GM12878 (cell line): ENCODE measurements at regions not wholly inside any gene's neighbourhood (a gene's known extent, or its start where the extent isn't known, plus 50 kb on each side); places are given as distances from the start of the nearest gene placed in this dataset.

Experiments
- ATAC-seq: fragments of 200-7000 bp; cut with Tn5 transposase; 3 replicates; pipeline ENCODE4 v1.9.1; 2020; ENCODE audit warnings: mild to moderate bottlenecking, moderate library complexity
- BruUV-seq: library from RNA; stranded (reverse); fragments of 400-500 nt; replicated peaks from 2 replicates; lab custom pipeline; 2021; lab: Mats Ljungman, UMichigan
- CTCF ChIA-PET: fragments of 300-600 bp; sonication (Branson Sonifier 250); formaldehyde crosslinking; extraction: SDS; loops from one replicate; lab custom pipeline; 2021; ENCODE audit warnings: inconsistent platforms; lab: Yijun Ruan, JAX
- POLR2A ChIA-PET: fragments of 350-600 bp; formaldehyde crosslinking; extraction: SDS; loops from one replicate; lab custom pipeline; 2021; ENCODE audit warnings: inconsistent platforms; lab: Charles Lee
- RAD21 ChIA-PET: fragments of 300-600 bp; sonication (Branson Sonifier 250); formaldehyde crosslinking; loops from one replicate; lab custom pipeline; 2023; ENCODE audit warnings: antibody characterized with exemption; ENCODE audit not compliant: unreplicated experiment; lab: Charles Lee
- SMC1A ChIA-PET: fragments of 300-600 bp; sonication (Branson Sonifier 250); formaldehyde crosslinking; loops from one replicate; lab custom pipeline; 2023; ENCODE audit not compliant: unreplicated experiment, uncharacterized antibody; lab: Charles Lee
- DNase-seq: peaks from one replicate; pipeline ENCODE4 v3.0.0-alpha.2; 2011; ENCODE audit warnings: low read depth, low spot score
- FAIRE-seq: peaks from 3 replicates; lab custom pipeline; 2011; peaks lifted over from hg19 to GRCh38; lab: Jason Lieb, UNC
- H2AFZ ChIP-seq: 2 replicates; pipeline ENCODE4 v1.6.0; 2011; ENCODE audit warnings: low read depth, low read length, control low read depth; ENCODE audit not compliant: control insufficient read depth
- H3K27ac ChIP-seq: 2 replicates; pipeline ENCODE4 v1.5.1; 2011; ENCODE audit warnings: control low read depth; ENCODE audit not compliant: control insufficient read depth, insufficient read depth
- H3K27me3 ChIP-seq, 2 experiments: replicated peaks in 1 of 2; 2 replicates each; pipeline versions ENCODE4 v1.6.0 to v1.6.1; 2011; ENCODE audit warnings: low read length in 1 of 2; ENCODE audit not compliant: control insufficient read depth in 2 of 2, insufficient read depth in 2 of 2
- H3K36me3 ChIP-seq, 2 experiments: 2 replicates each; pipeline ENCODE4 v1.5.1; 2011; ENCODE audit warnings: low read length in 1 of 2; ENCODE audit not compliant: control insufficient read depth in 2 of 2, insufficient read depth in 2 of 2
- H3K4me1 ChIP-seq: 2 replicates; pipeline ENCODE4 v1.6.1; 2011; ENCODE audit warnings: mild to moderate bottlenecking, low read length, moderate library complexity, mixed read lengths; ENCODE audit not compliant: control insufficient read depth, insufficient read depth
- H3K4me2 ChIP-seq: 2 replicates; pipeline ENCODE4 v1.6.0; 2011; ENCODE audit warnings: control low read depth; ENCODE audit not compliant: control insufficient read depth, insufficient read depth
- H3K4me3 ChIP-seq: fragments of 200-600 bp; sonication (generic); 2 replicates; pipeline ENCODE4 v1.5.1; 2016
- H3K79me2 ChIP-seq: 2 replicates; pipeline ENCODE4 v1.6.0; 2011; ENCODE audit warnings: low read length; ENCODE audit not compliant: control insufficient read depth, insufficient read depth
- H3K9ac ChIP-seq: 2 replicates; pipeline ENCODE4 v1.8.0; 2011; ENCODE audit warnings: low read length, control low read depth, mixed read lengths; ENCODE audit not compliant: control insufficient read depth, insufficient read depth
- H3K9me3 ChIP-seq: replicated peaks from 3 replicates; pipeline ENCODE4 v1.5.1; 2011; ENCODE audit warnings: mild to moderate bottlenecking, low read length; ENCODE audit not compliant: control insufficient read depth, insufficient read depth
- H4K20me1 ChIP-seq: 2 replicates; pipeline ENCODE4 v1.6.0; 2011; ENCODE audit not compliant: control insufficient read depth, insufficient read depth
- BCL11A ChIP-seq: IDR thresholded peaks from 2 replicates; pipeline ENCODE4 v1.6.1; 2011; ENCODE audit warnings: low read depth, low read length
- CBFB ChIP-seq: IDR thresholded peaks from 2 replicates; pipeline ENCODE4 v1.6.1; 2016; ENCODE audit warnings: antibody characterized with exemption, low read depth
- CREM ChIP-seq: IDR thresholded peaks from 2 replicates; pipeline ENCODE4 v1.6.1; 2014; ENCODE audit warnings: antibody characterized with exemption, low read depth
- EED ChIP-seq: sonication (generic); IDR thresholded peaks from 2 replicates; pipeline ENCODE4 v1.6.1; 2016; ENCODE audit warnings: antibody characterized with exemption, low read depth
- ESRRA ChIP-seq: IDR thresholded peaks from 2 replicates; pipeline ENCODE4 v1.6.1; 2012; ENCODE audit warnings: mild to moderate bottlenecking, low read length, improper control_type of control experiment
- ETV6 ChIP-seq, 2 experiments: fragments of 450-650 bp in 1 of 2; IDR thresholded peaks in 1 of 2; conservative IDR thresholded peaks in 1 of 2; 2 replicates each; pipeline ENCODE4 v1.6.1; 2014; ENCODE audit warnings: antibody characterized with exemption in 1 of 2, borderline replicate concordance in 1 of 2, low read depth in 1 of 2, mild to moderate bottlenecking in 1 of 2, moderate library complexity in 1 of 2
- FOS ChIP-seq: IDR thresholded peaks from 3 replicates; pipeline ENCODE4 v1.6.1; 2011; ENCODE audit warnings: borderline replicate concordance; ENCODE audit not compliant: insufficient read length; ENCODE audit errors: extremely low read depth
- IKZF1 ChIP-seq: fragments of 450-650 bp; conservative IDR thresholded peaks from 2 replicates; pipeline ENCODE4 v1.6.1; 2017; ENCODE audit warnings: antibody characterized with exemption, mild to moderate bottlenecking
- IRF4 ChIP-seq: IDR thresholded peaks from 2 replicates; pipeline ENCODE4 v1.6.1; 2011; ENCODE audit warnings: low read depth, low read length
- KAT2A ChIP-seq: conservative IDR thresholded peaks from 2 replicates; pipeline ENCODE4 v1.6.1; 2011; ENCODE audit warnings: low read depth, low read length; ENCODE audit not compliant: control insufficient read depth
- MTA2 ChIP-seq: fragments of 450-650 bp; IDR thresholded peaks from 2 replicates; pipeline ENCODE4 v1.6.1; 2016; ENCODE audit warnings: low read depth, mild to moderate bottlenecking, moderate library complexity
- POLR2AphosphoS2 ChIP-seq: IDR thresholded peaks from 2 replicates; pipeline ENCODE4 v1.6.1; 2011; ENCODE audit warnings: low read depth, mild to moderate bottlenecking, low read length, improper control_type of control experiment, moderate library complexity
- POU2F2 ChIP-seq: IDR thresholded peaks from 3 replicates; pipeline ENCODE4 v1.6.1; 2011; ENCODE audit warnings: low read depth, mild to moderate bottlenecking, low read length, borderline replicate concordance
- RFX5 ChIP-seq: IDR thresholded peaks from 2 replicates; pipeline ENCODE4 v1.6.1; 2011; ENCODE audit warnings: low read depth, low read length, improper control_type of control experiment
- YBX1 ChIP-seq: fragments of 450-650 bp; IDR thresholded peaks from 2 replicates; pipeline ENCODE4 v1.6.1; 2016; ENCODE audit warnings: antibody characterized with exemption
- WGBS: methylation state at CpG from one replicate; pipeline ENCODE4 v1.1.6; 2016; ENCODE audit warnings: low lambda C conversion rate; ENCODE audit not compliant: insufficient replicate concordance, insufficient coverage; ENCODE audit errors: missing lambda C conversion rate; 5-methylcytosine and 5-hydroxymethylcytosine counted together
- in situ Hi-C: fragments of 300-500 bp; cut with MboI; formaldehyde crosslinking; loops from 9 replicates; pipeline ENCODE4 v1.14.3; 2018; ENCODE audit warnings: mixed read lengths
- intact Hi-C: fragments of 100-400 bp; cut with micrococcal nuclease; formaldehyde crosslinking; loops from one replicate; pipeline ENCODE4 v1.14.2; 2022; ENCODE audit not compliant: unreplicated experiment
- TF ChIP-seq, protein P1 (sequence below): fragments of 450-650 bp; IDR thresholded peaks from 2 replicates; pipeline ENCODE4 v1.6.1; 2017; ENCODE audit warnings: low read depth, mild to moderate bottlenecking, moderate library complexity
- TF ChIP-seq, protein P2 (sequence below): IDR thresholded peaks from 2 replicates; pipeline ENCODE4 v1.6.1; 2011; ENCODE audit warnings: borderline replicate concordance, low read depth, mild to moderate bottlenecking, moderate library complexity, mixed read lengths, low read length; ENCODE audit not compliant: insufficient read depth; ENCODE audit errors: extremely low read length
- TF ChIP-seq, protein P3 (sequence below): fragments of 450-650 bp; IDR thresholded peaks from 2 replicates; pipeline ENCODE4 v1.6.1; 2018; ENCODE audit warnings: borderline replicate concordance, mild to moderate bottlenecking; ENCODE audit not compliant: partially characterized antibody

DNA sequence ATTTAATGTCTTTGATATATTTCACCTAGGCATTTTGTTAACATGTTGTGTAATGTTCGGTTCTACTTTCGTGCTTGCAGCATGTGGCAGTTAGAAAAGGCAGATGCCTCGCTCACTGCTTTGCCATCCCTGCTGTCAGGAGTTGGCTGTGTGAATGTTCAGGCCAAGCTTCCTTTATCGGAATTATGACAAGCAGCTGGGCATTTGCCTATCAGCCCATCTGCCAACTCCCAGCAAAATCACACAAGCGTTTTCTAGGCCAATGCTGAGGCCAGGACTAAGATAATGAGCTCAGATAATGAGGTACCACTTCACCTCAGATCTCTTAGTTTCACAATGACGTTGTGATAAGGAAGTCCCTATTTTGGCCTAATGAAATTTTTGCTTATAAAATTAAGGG is 212.7 kb upstream of the FAM3C start:
- intact Hi-C loops (no loop called here), in situ Hi-C loops (no loop called here)
- Histone ChIP-seq H3K27ac (no peak overlapping the region), H3K4me1 (no peaks in the 10 kb centered on the region), H3K9me3 (peaks cover 2% of the 10 kb centered on the region; the same call in 2 of the 3 replicates), H3K9ac (no peak overlapping the region), H3K4me3 (no peak overlapping the region), H3K4me2 (no peak overlapping the region), H3K36me3 (no peaks in the 10 kb centered on the region), H4K20me1 (no peaks in the 10 kb centered on the region), H3K27me3 (no peaks in the 10 kb centered on the region), H2AFZ (no peak overlapping the region), H3K79me2 (no peaks in the 10 kb centered on the region)
- RAD21 ChIA-PET: interaction anchor here (1.6 kb wide), 1 partner anchor 385 kb away, joined by 6 read pairs; no protein-coding TSS in a partner anchor
- WGBS: 34% methylated on average over 6 of the region's 6 CpGs
- peak; percentile 58 for ATAC-seq
- DNase-seq: no peak
- no TSS peak for BruUV-seq
- SMC1A ChIA-PET: interaction anchor here (0.6 kb wide), 1 partner anchor 176 kb away, joined by 5 read pairs; no protein-coding TSS in a partner anchor
- FAIRE-seq: no peak
- TF ChIP-seq, protein P1, sequence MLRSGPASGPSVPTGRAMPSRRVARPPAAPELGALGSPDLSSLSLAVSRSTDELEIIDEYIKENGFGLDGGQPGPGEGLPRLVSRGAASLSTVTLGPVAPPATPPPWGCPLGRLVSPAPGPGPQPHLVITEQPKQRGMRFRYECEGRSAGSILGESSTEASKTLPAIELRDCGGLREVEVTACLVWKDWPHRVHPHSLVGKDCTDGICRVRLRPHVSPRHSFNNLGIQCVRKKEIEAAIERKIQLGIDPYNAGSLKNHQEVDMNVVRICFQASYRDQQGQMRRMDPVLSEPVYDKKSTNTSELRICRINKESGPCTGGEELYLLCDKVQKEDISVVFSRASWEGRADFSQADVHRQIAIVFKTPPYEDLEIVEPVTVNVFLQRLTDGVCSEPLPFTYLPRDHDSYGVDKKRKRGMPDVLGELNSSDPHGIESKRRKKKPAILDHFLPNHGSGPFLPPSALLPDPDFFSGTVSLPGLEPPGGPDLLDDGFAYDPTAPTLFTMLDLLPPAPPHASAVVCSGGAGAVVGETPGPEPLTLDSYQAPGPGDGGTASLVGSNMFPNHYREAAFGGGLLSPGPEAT: no peak
- no peak for TF ChIP-seq RFX5
- TF ChIP-seq, protein P2, sequence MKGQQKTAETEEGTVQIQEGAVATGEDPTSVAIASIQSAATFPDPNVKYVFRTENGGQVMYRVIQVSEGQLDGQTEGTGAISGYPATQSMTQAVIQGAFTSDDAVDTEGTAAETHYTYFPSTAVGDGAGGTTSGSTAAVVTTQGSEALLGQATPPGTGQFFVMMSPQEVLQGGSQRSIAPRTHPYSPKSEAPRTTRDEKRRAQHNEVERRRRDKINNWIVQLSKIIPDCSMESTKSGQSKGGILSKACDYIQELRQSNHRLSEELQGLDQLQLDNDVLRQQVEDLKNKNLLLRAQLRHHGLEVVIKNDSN: no peak
- no peak for TF ChIP-seq FOS
- TF ChIP-seq POLR2AphosphoS2: no peak
- TF ChIP-seq BCL11A: peak; percentile 14; the same call in 1 of the 2 replicates
- TF ChIP-seq IKZF1: no peak
- TF ChIP-seq KAT2A: no peak
- no peak for TF ChIP-seq YBX1
- no peak for TF ChIP-seq CBFB
- TF ChIP-seq MTA2: 0 out of 2 replicates have a peak, but pooled peaks have one; percentile 14
- no peak for TF ChIP-seq CREM
- TF ChIP-seq IRF4: no peak
- TF ChIP-seq ESRRA: no peak
- no peak for TF ChIP-seq ETV6 (conservative IDR thresholded peaks at IDR 0.05 in 1 of 2, IDR thresholded peaks at IDR 0.05 in 1 of 2; ENCODE audit: borderline replicate concordance in 1 of 2, low read depth in 1 of 2)
- TF ChIP-seq POU2F2: no peak
- TF ChIP-seq, protein P3, sequence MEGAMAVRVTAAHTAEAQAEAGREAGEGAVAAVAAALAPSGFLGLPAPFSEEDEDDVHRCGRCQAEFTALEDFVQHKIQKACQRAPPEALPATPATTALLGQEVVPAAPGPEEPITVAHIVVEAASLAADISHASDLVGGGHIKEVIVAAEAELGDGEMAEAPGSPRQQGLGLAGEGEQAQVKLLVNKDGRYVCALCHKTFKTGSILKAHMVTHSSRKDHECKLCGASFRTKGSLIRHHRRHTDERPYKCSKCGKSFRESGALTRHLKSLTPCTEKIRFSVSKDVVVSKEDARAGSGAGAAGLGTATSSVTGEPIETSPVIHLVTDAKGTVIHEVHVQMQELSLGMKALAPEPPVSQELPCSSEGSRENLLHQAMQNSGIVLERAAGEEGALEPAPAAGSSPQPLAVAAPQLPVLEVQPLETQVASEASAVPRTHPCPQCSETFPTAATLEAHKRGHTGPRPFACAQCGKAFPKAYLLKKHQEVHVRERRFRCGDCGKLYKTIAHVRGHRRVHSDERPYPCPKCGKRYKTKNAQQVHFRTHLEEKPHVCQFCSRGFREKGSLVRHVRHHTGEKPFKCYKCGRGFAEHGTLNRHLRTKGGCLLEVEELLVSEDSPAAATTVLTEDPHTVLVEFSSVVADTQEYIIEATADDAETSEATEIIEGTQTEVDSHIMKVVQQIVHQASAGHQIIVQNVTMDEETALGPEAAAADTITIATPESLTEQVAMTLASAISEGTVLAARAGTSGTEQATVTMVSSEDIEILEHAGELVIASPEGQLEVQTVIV: no peak
- TF ChIP-seq EED: no peak
- CTCF ChIA-PET: interaction anchor here (0.6 to 1.2 kb wide), 3 partner anchors 9 to 386 kb away, joined by 3 read pairs; no protein-coding TSS in a partner anchor
- POLR2A ChIA-PET: no interaction called here
